Breast epithelium (tissue), 3 donors: ENCODE measurements at regions not wholly inside any gene's neighbourhood (a gene's known extent, or its start where the extent isn't known, plus 50 kb on each side); places are given as distances from the start of the nearest gene placed in this dataset.

ENCODE experiments used
- POLR2A ChIP-seq: fragments of 450-650 bp; IDR thresholded peaks from one replicate; pipeline ENCODE4 v1.6.1; 2016; ENCODE audit warnings: antibody characterized with exemption, mild to moderate bottlenecking, moderate library complexity
- POLR2AphosphoS5 ChIP-seq, 3 donors: sonication (generic); formaldehyde crosslinking; IDR thresholded peaks; one replicate each; pipeline ENCODE4 v1.6.1; 2017; ENCODE audit warnings: antibody characterized with exemption in 3 of 3
- TF ChIP-seq, protein P1 (sequence below), 3 donors: fragments of 450-650 bp; IDR thresholded peaks; one replicate each; pipeline ENCODE4 v1.5.1; 2016 to 2017; ENCODE audit warnings: antibody characterized with exemption in 3 of 3, mild to moderate bottlenecking in 3 of 3, moderate library complexity in 3 of 3

DNA sequence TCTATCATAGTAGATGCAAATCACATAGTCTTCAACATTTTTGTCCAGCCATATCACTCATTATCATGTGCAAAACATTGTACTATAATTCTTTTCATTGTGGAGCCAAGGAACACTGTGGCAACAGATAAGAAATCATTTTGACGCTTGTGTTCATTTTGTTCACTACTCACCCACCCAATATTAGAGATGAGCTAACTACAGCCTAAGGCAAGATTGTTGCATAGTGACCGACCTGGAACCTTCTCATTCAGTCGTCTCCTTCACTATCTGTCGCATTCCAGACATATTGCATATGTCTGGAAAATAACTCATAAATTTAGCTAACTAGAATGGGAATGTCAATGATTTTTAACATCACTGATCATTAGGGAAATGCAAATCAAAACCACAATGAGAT lies 270.3 kb downstream of the CGGBP1 start:
- TF ChIP-seq POLR2A: no peak
- TF ChIP-seq, protein P1, sequence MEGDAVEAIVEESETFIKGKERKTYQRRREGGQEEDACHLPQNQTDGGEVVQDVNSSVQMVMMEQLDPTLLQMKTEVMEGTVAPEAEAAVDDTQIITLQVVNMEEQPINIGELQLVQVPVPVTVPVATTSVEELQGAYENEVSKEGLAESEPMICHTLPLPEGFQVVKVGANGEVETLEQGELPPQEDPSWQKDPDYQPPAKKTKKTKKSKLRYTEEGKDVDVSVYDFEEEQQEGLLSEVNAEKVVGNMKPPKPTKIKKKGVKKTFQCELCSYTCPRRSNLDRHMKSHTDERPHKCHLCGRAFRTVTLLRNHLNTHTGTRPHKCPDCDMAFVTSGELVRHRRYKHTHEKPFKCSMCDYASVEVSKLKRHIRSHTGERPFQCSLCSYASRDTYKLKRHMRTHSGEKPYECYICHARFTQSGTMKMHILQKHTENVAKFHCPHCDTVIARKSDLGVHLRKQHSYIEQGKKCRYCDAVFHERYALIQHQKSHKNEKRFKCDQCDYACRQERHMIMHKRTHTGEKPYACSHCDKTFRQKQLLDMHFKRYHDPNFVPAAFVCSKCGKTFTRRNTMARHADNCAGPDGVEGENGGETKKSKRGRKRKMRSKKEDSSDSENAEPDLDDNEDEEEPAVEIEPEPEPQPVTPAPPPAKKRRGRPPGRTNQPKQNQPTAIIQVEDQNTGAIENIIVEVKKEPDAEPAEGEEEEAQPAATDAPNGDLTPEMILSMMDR (IDR thresholded peaks at IDR 0.05): no peak
- no peak for TF ChIP-seq POLR2AphosphoS5 (IDR thresholded peaks at IDR 0.05)
